HFFc6 (cell line): ENCODE measurements at regions not wholly inside any gene's neighbourhood (a gene's known extent, or its start where the extent isn't known, plus 50 kb on each side); places are given as distances from the start of the nearest gene placed in this dataset.
"Not testable (repeated sequence)": the region's sequence is repeated elsewhere in the genome, so short reads cannot be mapped to it uniquely, and the experiment has no call there.

Source experiments
- DNase-seq: peaks from one replicate; pipeline ENCODE4 v3.0.0-alpha.2; 2018
- H3K27ac Mint-ChIP-seq: 2 replicates; pipeline ENCODE4 v1.8.0; 2020; ENCODE audit warnings: mild to moderate bottlenecking, mixed read lengths
- H3K27me3 Mint-ChIP-seq: 2 replicates; pipeline ENCODE4 v1.8.0; 2021; ENCODE audit warnings: mild to moderate bottlenecking, moderate library complexity, mixed read lengths; ENCODE audit not compliant: insufficient read depth
- H3K36me3 Mint-ChIP-seq: 2 replicates; pipeline ENCODE4 v1.8.0; 2021; ENCODE audit warnings: low read depth, mixed read lengths
- H3K4me1 Mint-ChIP-seq: 2 replicates; pipeline ENCODE4 v1.8.0; 2020; ENCODE audit warnings: low read depth, mixed read lengths
- H3K4me3 Mint-ChIP-seq: 2 replicates; pipeline ENCODE4 v1.8.0; 2020; ENCODE audit warnings: mild to moderate bottlenecking, moderate library complexity, mixed read lengths
- H3K9me3 Mint-ChIP-seq: 2 replicates; pipeline ENCODE4 v1.8.0; 2020; ENCODE audit warnings: mild to moderate bottlenecking, mixed read lengths
- TF ChIP-seq, protein P1 (sequence below): fragments of 200-600 bp; sonication (generic); IDR thresholded peaks from 2 replicates; pipeline ENCODE4 v1.5.0; 2021; ENCODE audit warnings: antibody characterized with exemption, mild to moderate bottlenecking

DNA sequence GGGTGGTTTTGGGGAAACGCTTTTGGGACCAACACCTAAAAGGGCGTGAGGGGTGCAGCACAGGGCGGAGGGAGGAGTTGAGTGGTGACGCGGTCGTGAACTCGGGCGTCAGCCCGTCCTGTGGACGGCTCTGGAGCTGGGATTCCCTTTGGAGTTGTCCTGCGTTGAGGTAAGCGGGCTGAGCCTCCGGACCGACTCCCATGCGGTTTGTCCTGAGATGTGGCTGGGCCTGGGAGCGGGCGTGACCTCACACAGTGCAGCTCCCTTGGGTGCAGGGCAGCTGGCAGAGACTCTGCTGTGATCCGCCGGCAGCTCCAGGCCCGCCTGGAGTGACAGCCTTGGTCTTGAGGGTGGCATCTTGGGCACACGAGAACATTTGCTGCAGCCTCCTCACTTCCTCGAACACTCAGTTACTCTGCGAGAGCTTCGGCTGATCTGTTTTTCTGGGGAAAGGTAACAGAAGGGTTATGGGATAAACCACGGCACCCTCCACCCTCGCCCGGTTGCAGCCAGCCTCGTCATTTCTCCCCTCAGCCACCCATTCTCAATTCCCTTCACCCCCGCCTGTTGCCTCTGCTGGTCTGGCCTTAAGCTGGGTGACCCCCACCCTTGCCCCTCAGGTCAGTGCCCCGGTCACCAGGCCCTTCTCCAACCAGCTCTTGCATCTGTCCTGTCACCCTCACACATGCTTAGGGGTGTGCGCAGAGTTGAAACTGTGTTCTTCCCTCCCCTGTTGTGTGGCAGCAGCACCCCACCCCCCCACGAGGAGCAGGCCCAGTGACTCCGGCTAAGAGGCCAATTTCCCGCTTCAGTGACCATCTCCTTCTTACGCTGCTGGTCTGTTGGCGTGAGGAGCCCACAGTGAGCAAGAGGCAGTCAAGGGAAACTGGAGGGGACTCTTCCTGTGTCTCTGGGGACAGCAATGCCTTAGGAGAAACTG lies 94.2 kb upstream of the COL5A1 start:
- Mint-ChIP-seq H3K27me3 (no peaks in the 10 kb centered on the region; the same call in none of the 2 replicates), H3K36me3 (peaks cover 5% of the 10 kb centered on the region), H3K9me3 (peaks cover 6% of the 10 kb centered on the region; the same call in 1 of the 2 replicates), H3K4me3 (no peak overlapping the region), H3K27ac (no peak overlapping the region), H3K4me1 (peaks cover 54% of the 10 kb centered on the region)
- DNase-seq, result no peak
- TF ChIP-seq, protein P1, sequence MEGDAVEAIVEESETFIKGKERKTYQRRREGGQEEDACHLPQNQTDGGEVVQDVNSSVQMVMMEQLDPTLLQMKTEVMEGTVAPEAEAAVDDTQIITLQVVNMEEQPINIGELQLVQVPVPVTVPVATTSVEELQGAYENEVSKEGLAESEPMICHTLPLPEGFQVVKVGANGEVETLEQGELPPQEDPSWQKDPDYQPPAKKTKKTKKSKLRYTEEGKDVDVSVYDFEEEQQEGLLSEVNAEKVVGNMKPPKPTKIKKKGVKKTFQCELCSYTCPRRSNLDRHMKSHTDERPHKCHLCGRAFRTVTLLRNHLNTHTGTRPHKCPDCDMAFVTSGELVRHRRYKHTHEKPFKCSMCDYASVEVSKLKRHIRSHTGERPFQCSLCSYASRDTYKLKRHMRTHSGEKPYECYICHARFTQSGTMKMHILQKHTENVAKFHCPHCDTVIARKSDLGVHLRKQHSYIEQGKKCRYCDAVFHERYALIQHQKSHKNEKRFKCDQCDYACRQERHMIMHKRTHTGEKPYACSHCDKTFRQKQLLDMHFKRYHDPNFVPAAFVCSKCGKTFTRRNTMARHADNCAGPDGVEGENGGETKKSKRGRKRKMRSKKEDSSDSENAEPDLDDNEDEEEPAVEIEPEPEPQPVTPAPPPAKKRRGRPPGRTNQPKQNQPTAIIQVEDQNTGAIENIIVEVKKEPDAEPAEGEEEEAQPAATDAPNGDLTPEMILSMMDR, result no peak

DNA sequence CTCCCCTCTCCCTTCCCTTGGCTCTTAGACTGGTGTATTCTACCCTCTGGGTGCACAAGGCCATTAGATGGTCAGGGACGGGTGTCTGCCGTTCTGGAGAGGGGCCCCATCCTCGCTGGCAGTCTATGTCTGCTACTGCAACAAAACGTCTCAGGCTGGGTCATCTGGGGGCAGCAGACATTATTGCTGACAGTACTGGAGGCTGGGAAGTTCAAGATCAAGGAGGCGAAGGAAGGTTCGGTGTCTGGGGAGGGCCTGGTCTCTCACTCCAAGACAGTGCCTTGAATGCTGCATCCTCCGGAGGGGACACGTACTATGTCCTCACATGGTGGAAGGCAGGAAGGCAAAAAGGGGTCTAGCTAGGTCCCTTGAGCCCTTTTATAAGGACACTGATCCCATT lies 93.4 kb upstream of the COL5A1 start:
- DNase-seq, result no peak
- Mint-ChIP-seq H3K36me3 (peaks cover 5% of the 10 kb centered on the region), H3K27ac (no peak overlapping the region), H3K4me3 (no peak overlapping the region), H3K4me1 (peaks cover 60% of the 10 kb centered on the region), H3K9me3 (peaks cover 6% of the 10 kb centered on the region; the same call in 1 of the 2 replicates), H3K27me3 (no peaks in the 10 kb centered on the region; the same call in none of the 2 replicates)
- TF ChIP-seq, protein P1, result no peak

DNA sequence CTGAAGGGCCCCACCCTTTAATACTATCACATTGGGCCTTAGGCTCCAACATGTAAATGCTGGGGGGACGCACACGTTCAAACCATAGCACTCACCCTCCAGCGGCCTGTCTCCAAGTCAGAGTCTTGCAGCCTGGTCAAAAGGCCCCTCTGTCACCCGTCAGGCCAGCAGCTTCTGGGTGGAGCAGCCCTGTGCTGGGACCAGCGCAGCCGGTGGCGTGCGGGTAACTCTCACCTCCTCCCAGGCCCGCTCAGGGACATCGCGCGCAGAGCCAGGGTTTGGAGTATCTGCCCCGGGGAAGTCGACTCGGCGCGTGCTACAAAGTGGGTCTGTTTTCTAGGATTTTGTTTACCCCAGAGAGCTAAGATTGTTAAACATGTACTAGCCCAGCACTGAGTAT lies 93.0 kb upstream of the COL5A1 start:
- Mint-ChIP-seq H3K9me3 (peaks cover 6% of the 10 kb centered on the region; the same call in 1 of the 2 replicates), H3K27ac (no peak overlapping the region), H3K4me1 (peaks cover 57% of the 10 kb centered on the region), H3K36me3 (peaks cover 5% of the 10 kb centered on the region), H3K27me3 (no peaks in the 10 kb centered on the region; the same call in none of the 2 replicates), H3K4me3 (no peak overlapping the region)
- TF ChIP-seq, protein P1, result no peak
- DNase-seq, result no peak

DNA sequence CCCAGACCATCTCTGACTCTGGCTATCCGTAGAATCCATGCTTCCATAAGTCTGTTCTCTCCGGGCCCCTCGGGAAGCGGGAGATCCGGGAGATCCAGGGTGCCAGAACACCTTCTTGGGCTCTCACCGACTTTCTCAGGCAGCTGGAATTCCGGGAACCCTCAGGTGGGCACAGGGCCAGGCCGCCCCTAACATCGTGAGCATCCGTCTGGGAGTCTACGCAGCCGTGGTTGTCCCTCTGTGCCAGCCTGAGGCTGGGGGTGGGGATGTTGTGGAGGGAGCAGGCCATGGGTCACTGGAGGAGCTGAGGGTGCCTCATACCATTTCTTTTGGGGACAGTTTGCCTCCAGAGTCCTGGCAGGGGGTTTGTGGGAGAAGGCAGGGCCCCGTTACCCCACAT lies 92.3 kb upstream of the COL5A1 start:
- Mint-ChIP-seq H3K9me3 (peaks cover 6% of the 10 kb centered on the region; the same call in 1 of the 2 replicates), H3K27ac (no peak overlapping the region), H3K4me3 (no peak overlapping the region), H3K27me3 (no peaks in the 10 kb centered on the region; the same call in none of the 2 replicates), H3K4me1 (peaks cover 50% of the 10 kb centered on the region), H3K36me3 (peaks cover 5% of the 10 kb centered on the region)
- no peak for DNase-seq
- TF ChIP-seq, protein P1, result no peak

DNA sequence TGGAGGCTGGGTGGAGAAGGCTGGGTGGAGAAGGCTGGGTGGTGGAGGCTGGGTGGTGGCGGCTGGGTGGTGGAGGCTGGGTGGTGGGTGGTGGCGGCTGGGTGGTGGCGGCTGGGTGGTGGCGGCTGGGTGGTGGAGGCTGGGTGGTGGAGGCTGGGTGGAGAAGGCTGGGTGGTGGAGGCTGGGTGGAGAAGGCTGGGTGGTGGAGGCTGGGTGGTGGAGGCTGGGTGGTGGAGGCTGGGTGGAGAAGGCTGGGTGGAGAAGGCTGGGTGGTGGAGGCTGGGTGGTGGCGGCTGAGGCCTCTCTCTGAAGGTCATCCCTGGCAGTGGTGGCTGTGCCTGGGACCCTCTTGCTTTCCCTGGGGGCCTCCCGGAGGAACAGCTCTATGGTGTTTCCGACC lies 91.5 kb upstream of the COL5A1 start:
- H3K27ac Mint-ChIP-seq, H3K4me3 Mint-ChIP-seq, H3K36me3 Mint-ChIP-seq, H3K9me3 Mint-ChIP-seq, H3K27me3 Mint-ChIP-seq, DNase-seq: not testable (repeated sequence)
- H3K4me1 Mint-ChIP-seq, result peaks cover 47% of the 10 kb centered on the region

DNA sequence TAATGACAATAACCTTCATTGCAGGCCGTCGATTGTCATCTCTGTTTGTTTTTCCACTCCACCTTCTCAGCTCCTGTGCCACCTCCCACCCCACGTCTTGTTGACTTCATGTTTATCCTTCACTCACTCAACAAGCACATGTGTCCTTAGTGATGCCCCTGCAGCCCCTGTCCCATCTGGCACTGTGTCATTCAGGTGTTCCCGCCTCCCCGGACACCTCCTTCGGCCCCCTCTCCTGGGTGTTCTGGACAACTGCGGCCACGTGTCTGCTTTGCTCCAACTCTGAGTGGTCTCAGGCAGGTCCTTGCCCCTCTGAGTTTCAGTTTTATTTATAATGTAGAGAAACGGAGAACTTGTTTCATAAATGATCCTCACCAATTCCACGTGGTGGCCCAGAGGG lies 91.0 kb upstream of the COL5A1 start:
- Mint-ChIP-seq H3K4me1 (peaks cover 46% of the 10 kb centered on the region), H3K4me3 (no peak overlapping the region)
- no peak for DNase-seq

More for the DNA sequence above, 91.0 kb upstream of the COL5A1 start:
- TF ChIP-seq, protein P1, result peak; percentile 24; the same call in 1 of the 2 replicates
- peaks cover 2% of the 10 kb centered on the region for H3K27me3 Mint-ChIP-seq
- H3K9me3 Mint-ChIP-seq, result peaks cover 6% of the 10 kb centered on the region; the same call in 1 of the 2 replicates
- peaks cover 5% of the 10 kb centered on the region for H3K36me3 Mint-ChIP-seq
- no peak overlapping the region for H3K27ac Mint-ChIP-seq
